Thoracic aorta (tissue), 2 donors: ENCODE measurements at regions not wholly inside any gene's neighbourhood (a gene's known extent, or its start where the extent isn't known, plus 50 kb on each side); places are given as distances from the start of the nearest gene placed in this dataset.

ENCODE experiments used
- ATAC-seq: fragments of 150-250 bp; one replicate; pipeline ENCODE4 v1.8.0; 2017; ENCODE audit warnings: low read depth; ENCODE audit not compliant: insufficient number of reproducible peaks, low FRiP score
- DNase-seq: peaks from one replicate; pipeline ENCODE4 v3.0.0-alpha.2; 2020; ENCODE audit warnings: low spot score
- H3K27ac ChIP-seq, 2 donors: fragments of 200-600 bp; sonication (generic); 1 replicate in 1 of 2; 2 replicates in 1 of 2; pipeline ENCODE4 v1.5.1; 2016; ENCODE audit warnings: mild to moderate bottlenecking in 2 of 2, moderate library complexity in 2 of 2
- H3K27me3 ChIP-seq: fragments of 200-600 bp; sonication (generic); replicated peaks from 2 replicates; pipeline ENCODE4 v1.6.0; 2016; ENCODE audit warnings: mild to moderate bottlenecking; ENCODE audit not compliant: insufficient read depth
- H3K36me3 ChIP-seq: fragments of 200-600 bp; sonication (generic); one replicate; pipeline ENCODE4 v1.5.1; 2016
- H3K4me1 ChIP-seq, 2 donors: fragments of 200-600 bp; sonication (generic); 1 replicate in 1 of 2; 2 replicates in 1 of 2; pipeline versions ENCODE4 v1.5.1 to v1.6.0; 2016; ENCODE audit warnings: low read depth in 2 of 2, mild to moderate bottlenecking in 1 of 2; ENCODE audit not compliant: control insufficient read depth in 1 of 2
- H3K4me3 ChIP-seq: fragments of 200-600 bp; sonication (generic); 2 replicates; pipeline ENCODE4 v1.5.1; 2016; ENCODE audit warnings: mild to moderate bottlenecking
- H3K9me3 ChIP-seq: fragments of 200-600 bp; sonication (generic); 2 replicates; pipeline ENCODE4 v1.5.1; 2016
- CTCF ChIP-seq: fragments of 200-600 bp; sonication (generic); IDR thresholded peaks from one replicate; pipeline ENCODE4 v1.5.1; 2019; ENCODE audit warnings: antibody characterized with exemption

- H3K9me3 ChIP-seq, result no peaks in the 10 kb centered on the region
- H3K36me3 ChIP-seq, result no peaks in the 10 kb centered on the region
- no peak for TF ChIP-seq CTCF
- DNase-seq, result no peak
- no peaks in the 10 kb centered on the region for H3K4me1 ChIP-seq
- H3K4me3 ChIP-seq, result no peak overlapping the region
- no peak for ATAC-seq
- no peaks in the 10 kb centered on the region for H3K27me3 ChIP-seq
- no peak overlapping the region for H3K27ac ChIP-seq
Measured at GRCh38 chrX:115399306-115399705, 109.8 kb downstream of the LUZP4 start.

GRCh38 chrX:115400960-115401359 lies 111.4 kb downstream of the LUZP4 start:
- Histone ChIP-seq H3K4me1 (no peaks in the 10 kb centered on the region), H3K27ac (no peak overlapping the region), H3K4me3 (no peak overlapping the region), H3K36me3 (no peaks in the 10 kb centered on the region), H3K27me3 (no peaks in the 10 kb centered on the region), H3K9me3 (no peaks in the 10 kb centered on the region)
- no peak for TF ChIP-seq CTCF
- ATAC-seq (no peak), DNase-seq (no peak)

GRCh38 chrX:115402299-115402698 lies 112.8 kb downstream of the LUZP4 start:
- Histone ChIP-seq H3K4me1 (peaks cover 0 to 10% of the 10 kb centered on the region in 2 donors), H3K27ac (no peak overlapping the region), H3K9me3 (no peaks in the 10 kb centered on the region), H3K4me3 (no peak overlapping the region), H3K36me3 (no peaks in the 10 kb centered on the region), H3K27me3 (no peaks in the 10 kb centered on the region)
- TF ChIP-seq CTCF, result no peak
- DNase-seq (no peak), ATAC-seq (no peak)

GRCh38 chrX:115408771-115409400 lies 119.4 kb downstream of the LUZP4 start:
- no peak for DNase-seq
- no peak overlapping the region for H3K4me3 ChIP-seq
- no peaks in the 10 kb centered on the region for H3K9me3 ChIP-seq
- H3K27ac ChIP-seq, result peak overlapping the region in 1 of 2 donors; percentile 30
- no peak for TF ChIP-seq CTCF
- H3K27me3 ChIP-seq, result no peaks in the 10 kb centered on the region
- H3K36me3 ChIP-seq, result no peaks in the 10 kb centered on the region
- H3K4me1 ChIP-seq, result peaks cover 0 to 29% of the 10 kb centered on the region in 2 donors
- ATAC-seq, result no peak

- DNase-seq (no peak), ATAC-seq (no peak)
- Histone ChIP-seq H3K4me3 (no peak overlapping the region), H3K27ac (no peak overlapping the region), H3K27me3 (no peaks in the 10 kb centered on the region), H3K4me1 (peaks cover 0 to 29% of the 10 kb centered on the region in 2 donors), H3K36me3 (no peaks in the 10 kb centered on the region), H3K9me3 (no peaks in the 10 kb centered on the region)
- no peak for TF ChIP-seq CTCF
Measured at GRCh38 chrX:115409551-115409950, 120.0 kb downstream of the LUZP4 start.
